ENCODE measurements at regions not wholly inside any gene's neighbourhood (a gene's known extent, or its start where the extent isn't known, plus 50 kb on each side); places are given as distances from the start of the nearest gene placed in this dataset.
"Not testable (repeated sequence)": the region's sequence is repeated elsewhere in the genome, so short reads cannot be mapped to it uniquely, and the experiment has no call there.

DNA sequence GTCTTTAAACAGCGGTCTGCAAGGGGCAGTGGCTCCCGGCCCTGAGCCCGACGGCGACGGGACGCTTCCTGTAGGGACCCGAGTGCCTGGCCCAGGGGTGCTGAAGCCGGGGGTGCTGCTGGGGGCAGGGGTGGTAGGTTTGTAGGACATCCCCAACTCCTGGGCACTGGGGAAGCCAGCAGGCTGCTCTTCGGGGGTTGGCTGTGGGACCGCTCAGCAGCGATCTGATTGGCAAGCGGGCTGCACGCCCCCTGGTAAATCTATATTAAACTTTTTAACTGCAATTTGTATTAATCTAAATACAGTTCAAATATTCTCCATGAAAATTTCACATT is 1510.0 kb downstream of the FOXD4L5 start:
- H3K4me3 ChIP-seq (ENCODE audit: low read depth, low read length); in situ Hi-C loops (cut with HindIII; ENCODE audit: low sequenced_read_pairs); DNase-seq (ENCODE audit: low read depth): not testable (repeated sequence)

DNA sequence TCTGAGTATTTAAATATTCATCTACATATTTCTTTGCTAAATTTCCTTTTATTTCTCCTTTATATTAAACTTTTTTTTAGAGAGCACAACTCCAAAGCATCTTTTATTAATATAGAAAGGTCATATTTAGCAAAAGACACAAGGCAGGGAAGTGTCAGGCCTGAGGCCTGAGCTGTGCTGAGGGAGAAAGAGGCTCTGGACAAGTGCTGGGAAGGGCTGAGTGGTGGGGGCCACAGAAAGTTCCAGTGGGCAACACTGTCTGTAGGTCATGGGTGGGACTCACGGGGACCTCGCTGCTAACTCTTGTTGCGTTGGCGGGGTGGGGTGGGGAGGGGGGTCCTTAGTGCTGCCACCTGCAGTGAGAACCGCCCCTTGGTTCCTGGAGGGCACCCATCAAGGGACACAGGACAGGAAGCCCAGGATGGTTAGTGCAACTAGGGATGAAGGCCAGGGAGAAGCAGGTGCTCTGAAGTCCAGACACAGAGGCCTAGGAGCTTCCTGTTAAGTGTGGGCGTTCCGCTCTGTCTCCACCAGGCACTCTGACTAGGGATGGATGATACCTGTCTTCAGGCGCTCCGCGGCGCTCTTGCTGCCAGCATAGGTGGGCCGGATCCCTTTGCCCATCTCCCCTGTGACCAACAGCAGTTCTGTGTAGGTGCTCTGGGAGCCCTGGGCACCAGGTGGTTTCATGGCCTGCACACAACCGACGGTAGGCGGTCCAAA is 1510.5 kb downstream of the FOXD4L5 start:
- DNase-seq (ENCODE audit: low read depth); H3K4me3 ChIP-seq (ENCODE audit: low read depth, low read length); in situ Hi-C loops (cut with HindIII; ENCODE audit: low sequenced_read_pairs): not testable (repeated sequence)

DNA sequence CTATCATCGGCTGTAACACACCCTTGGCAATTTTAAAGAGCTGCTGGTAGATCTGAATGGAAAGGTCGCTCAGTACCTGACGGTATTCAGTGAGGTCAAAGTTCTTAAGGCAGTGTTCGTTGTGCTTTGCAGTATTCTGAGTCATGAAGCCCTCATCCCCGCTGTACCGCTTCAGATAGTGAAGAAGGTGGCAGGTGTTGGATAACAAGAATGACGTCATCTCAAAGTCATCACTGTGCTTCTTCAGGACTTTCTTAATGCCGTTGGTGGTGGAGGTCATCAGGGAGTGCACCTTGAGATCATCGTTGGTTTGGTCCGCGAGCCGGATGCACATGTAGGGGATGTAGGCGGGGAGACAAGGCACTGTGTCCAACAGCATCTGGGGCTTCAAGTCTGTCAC is 1522.8 kb downstream of the FOXD4L5 start:
- DNase-seq (ENCODE audit: low read depth); H3K4me3 ChIP-seq (ENCODE audit: low read depth, low read length); in situ Hi-C loops (cut with HindIII; ENCODE audit: low sequenced_read_pairs): not testable (repeated sequence)

DNA sequence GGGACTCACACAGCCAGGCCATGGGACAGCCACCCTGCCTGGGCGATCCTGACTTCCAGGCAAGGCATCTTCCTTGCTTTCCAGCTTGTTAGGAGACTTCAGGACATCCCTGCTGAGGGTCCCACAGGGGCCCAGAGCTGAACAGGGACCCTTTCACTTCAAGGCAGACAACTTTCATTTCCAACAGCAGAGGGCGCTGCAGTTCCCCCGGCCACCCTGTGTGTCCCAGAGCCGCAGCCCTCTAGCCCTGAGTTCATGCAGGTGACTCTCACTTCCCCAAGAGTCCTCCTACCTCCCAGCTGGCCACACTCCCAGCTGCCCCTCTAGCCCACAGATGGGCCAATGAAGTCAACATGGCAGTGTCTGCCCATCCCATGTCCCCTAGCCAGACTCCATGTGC is 1556.0 kb downstream of the FOXD4L5 start:
- DNase-seq (ENCODE audit: low read depth); H3K4me3 ChIP-seq (ENCODE audit: low read depth, low read length); in situ Hi-C loops (cut with HindIII; ENCODE audit: low sequenced_read_pairs): not testable (repeated sequence)

DNA sequence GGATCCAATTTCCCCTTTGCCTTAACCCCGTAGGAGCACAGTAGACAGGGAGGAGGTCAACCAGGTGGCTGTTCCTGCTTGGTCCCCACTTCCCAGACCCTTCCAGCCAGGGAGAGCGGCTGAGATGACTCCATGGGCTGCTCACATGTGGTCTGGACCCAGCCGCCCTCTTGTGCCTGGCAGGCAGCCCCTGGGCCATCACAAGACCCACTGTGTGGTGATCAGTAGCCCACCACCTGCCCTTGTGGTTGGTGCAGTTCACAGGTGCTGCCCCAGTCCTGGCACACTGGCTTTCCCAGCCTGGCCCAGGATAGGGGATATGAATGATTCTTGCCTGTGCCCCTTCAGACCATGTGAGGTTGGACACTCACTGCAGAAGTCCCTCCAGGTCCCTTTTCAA is 1556.7 kb downstream of the FOXD4L5 start:
- TF ChIP-seq, protein P1, sequence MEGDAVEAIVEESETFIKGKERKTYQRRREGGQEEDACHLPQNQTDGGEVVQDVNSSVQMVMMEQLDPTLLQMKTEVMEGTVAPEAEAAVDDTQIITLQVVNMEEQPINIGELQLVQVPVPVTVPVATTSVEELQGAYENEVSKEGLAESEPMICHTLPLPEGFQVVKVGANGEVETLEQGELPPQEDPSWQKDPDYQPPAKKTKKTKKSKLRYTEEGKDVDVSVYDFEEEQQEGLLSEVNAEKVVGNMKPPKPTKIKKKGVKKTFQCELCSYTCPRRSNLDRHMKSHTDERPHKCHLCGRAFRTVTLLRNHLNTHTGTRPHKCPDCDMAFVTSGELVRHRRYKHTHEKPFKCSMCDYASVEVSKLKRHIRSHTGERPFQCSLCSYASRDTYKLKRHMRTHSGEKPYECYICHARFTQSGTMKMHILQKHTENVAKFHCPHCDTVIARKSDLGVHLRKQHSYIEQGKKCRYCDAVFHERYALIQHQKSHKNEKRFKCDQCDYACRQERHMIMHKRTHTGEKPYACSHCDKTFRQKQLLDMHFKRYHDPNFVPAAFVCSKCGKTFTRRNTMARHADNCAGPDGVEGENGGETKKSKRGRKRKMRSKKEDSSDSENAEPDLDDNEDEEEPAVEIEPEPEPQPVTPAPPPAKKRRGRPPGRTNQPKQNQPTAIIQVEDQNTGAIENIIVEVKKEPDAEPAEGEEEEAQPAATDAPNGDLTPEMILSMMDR (IDR thresholded peaks at IDR 0.05; ENCODE audit: low read depth, low read length, missing control alignments) = no peak
- in situ Hi-C loops (cut with HindIII; ENCODE audit: low sequenced_read_pairs) = no loop called here
- no peak for DNase-seq (ENCODE audit: low read depth)
- no peak overlapping the region for H3K4me3 ChIP-seq (ENCODE audit: low read depth, low read length)

DNA sequence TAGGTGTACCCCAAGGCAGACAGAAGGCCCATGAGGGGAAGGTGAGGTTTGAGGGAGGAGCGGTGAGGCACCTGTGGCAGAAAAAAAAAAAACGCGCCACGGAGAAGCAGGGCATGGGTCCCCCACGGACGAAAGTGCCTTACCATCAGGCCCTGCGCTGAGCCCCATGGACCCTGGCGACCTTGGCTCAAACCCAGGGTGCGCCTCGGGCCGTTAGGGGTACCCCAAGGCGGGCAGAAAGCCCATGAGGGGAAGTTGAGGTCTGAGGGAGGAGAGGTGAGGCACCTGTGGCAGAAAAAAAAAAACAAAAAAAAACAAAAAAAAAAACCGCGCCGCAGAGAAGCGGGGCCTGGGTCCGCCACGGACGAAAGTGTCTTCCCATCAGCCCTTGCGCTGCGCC is 1576.7 kb downstream of the FOXD4L5 start:
- H3K4me3 ChIP-seq (ENCODE audit: low read depth, low read length); in situ Hi-C loops (cut with HindIII; ENCODE audit: low sequenced_read_pairs); DNase-seq (ENCODE audit: low read depth): not testable (repeated sequence)

DNA sequence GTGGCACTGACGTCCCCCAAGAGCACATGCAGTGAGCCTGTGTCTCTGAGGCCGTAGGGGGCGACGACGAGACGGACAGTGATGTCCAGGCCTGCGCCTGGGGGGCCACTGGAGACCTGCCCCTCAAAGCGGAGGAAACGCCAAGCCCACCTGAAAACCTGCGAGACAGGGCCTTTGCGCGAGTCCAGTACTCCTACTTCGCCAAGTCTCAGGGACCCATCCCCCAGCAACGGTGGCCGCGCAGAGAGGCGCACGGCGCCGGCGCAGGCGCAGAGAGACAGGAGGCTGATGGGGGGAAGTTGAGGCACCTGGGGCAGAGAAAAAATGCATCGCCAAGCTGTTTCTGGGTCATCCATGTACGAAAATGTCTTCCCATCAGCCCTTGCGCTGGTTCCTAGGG is 1580.6 kb downstream of the FOXD4L5 start:
- DNase-seq (ENCODE audit: low read depth); in situ Hi-C loops (cut with HindIII; ENCODE audit: low sequenced_read_pairs); H3K4me3 ChIP-seq (ENCODE audit: low read depth, low read length): not testable (repeated sequence)

DNA sequence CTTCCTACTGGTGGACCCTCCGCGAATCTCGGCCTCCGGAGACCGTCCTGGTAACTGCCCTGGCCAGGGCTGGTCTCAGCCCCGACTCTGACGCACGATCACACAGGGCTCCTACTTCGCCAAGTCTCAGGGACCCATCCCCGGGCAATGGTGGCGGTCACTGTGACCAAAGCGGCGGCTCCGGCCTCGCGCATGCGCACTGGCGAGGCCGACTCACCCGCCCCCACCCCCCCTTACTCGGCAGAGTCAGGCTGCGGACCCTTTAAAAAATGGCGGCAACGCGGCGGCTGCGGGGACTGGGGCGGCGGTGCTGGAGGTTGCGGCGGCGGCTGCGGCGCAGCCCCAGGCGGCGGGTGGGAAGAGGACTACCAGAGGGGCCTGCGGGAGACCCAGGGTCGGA is 1581.3 kb downstream of the FOXD4L5 start:
- peak overlapping the region; percentile 22 for H3K4me3 ChIP-seq (ENCODE audit: low read depth, low read length)
- in situ Hi-C loops (cut with HindIII; ENCODE audit: low sequenced_read_pairs); DNase-seq (ENCODE audit: low read depth): not testable (repeated sequence)

DNA sequence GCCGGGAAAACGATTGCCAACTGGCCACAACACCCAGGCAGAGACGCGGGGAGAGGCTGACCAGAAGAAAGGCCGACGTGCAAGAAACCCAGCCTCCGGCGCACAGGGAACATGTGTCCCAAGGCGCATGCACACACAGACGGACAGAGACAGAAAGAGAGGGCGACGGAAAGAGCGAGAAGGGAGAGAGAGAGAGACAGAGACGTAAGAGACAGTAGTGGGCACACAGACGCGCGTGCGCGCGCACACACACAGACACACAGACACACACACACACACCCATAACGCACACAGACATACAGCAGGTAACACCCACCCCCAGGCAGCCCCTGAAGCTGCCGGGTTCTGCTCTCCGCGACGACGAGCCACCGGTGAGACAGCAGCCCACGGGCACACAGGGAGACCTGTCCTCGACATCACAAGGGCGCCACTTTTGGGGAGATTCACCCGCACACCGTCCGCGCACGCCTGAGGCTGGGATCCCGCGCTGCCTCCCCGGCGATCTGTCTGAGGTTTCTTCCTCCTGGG is 1581.8 kb downstream of the FOXD4L5 start:
- in situ Hi-C loops (cut with HindIII; ENCODE audit: low sequenced_read_pairs); DNase-seq (ENCODE audit: low read depth): not testable (repeated sequence)
- peak overlapping the region; percentile 22 for H3K4me3 ChIP-seq (ENCODE audit: low read depth, low read length)

All from astrocyte of the cerebellum (primary cell).